Breast epithelium (tissue), 3 donors: ENCODE measurements at regions not wholly inside any gene's neighbourhood (a gene's known extent, or its start where the extent isn't known, plus 50 kb on each side); places are given as distances from the start of the nearest gene placed in this dataset.

Experiments
- CTCF ChIP-seq, 3 donors: fragments of 450-650 bp; IDR thresholded peaks; one replicate each; pipeline ENCODE4 v1.5.1; 2016 to 2017; ENCODE audit warnings: antibody characterized with exemption in 3 of 3, mild to moderate bottlenecking in 3 of 3, moderate library complexity in 3 of 3
- POLR2A ChIP-seq: fragments of 450-650 bp; IDR thresholded peaks from one replicate; pipeline ENCODE4 v1.6.1; 2016; ENCODE audit warnings: antibody characterized with exemption, mild to moderate bottlenecking, moderate library complexity

- TF ChIP-seq CTCF (IDR thresholded peaks at IDR 0.05) (no peak), POLR2A (no peak)
These were observed 429.1 kb downstream of the HTR1B start for GRCh38 chr6:77034161-77034560.
